Peyer's patch (tissue), 4 donors: ENCODE measurements at regions not wholly inside any gene's neighbourhood (a gene's known extent, or its start where the extent isn't known, plus 50 kb on each side); places are given as distances from the start of the nearest gene placed in this dataset.

ENCODE experiments used
- DNase-seq, 3 donors: peaks; one replicate each; pipeline ENCODE4 v3.0.0-alpha.2; 2017 to 2019
- H3K27ac ChIP-seq, 4 donors: fragments of 200-600 bp; sonication (generic); one replicate each; pipeline ENCODE4 v1.5.1; 2016 to 2019
- H3K27me3 ChIP-seq, 2 donors: fragments of 200-600 bp; sonication (generic); one replicate each; pipeline ENCODE4 v1.5.1; 2019
- H3K36me3 ChIP-seq, 3 donors: fragments of 200-600 bp; sonication (generic); one replicate each; pipeline ENCODE4 v1.5.1; 2016 to 2019
- H3K4me1 ChIP-seq, 4 donors: fragments of 200-600 bp; sonication (generic); one replicate each; pipeline ENCODE4 v1.5.1; 2016 to 2019
- H3K4me3 ChIP-seq, 4 donors: fragments of 200-600 bp; sonication (generic); 1 replicate in 3 of 4; 2 replicates in 1 of 4; pipeline ENCODE4 v1.5.1; 2016 to 2019; ENCODE audit warnings: mild to moderate bottlenecking in 1 of 4
- H3K9me3 ChIP-seq, 4 donors: fragments of 200-600 bp; sonication (generic); one replicate each; pipeline ENCODE4 v1.5.1; 2016 to 2019; ENCODE audit warnings: mild to moderate bottlenecking in 1 of 4
- POLR2A ChIP-seq, 2 donors: fragments of 450-650 bp; IDR thresholded peaks; one replicate each; pipeline ENCODE4 v1.5.1; 2017; ENCODE audit warnings: antibody characterized with exemption in 2 of 2, mild to moderate bottlenecking in 2 of 2, moderate library complexity in 2 of 2
- TF ChIP-seq, protein P1 (sequence below), 6 experiments: fragments of 450-650 bp in 4 of 6; fragments of 200-600 bp in 2 of 6; sonication (generic) in 1 of 6; IDR thresholded peaks; one replicate each; pipeline ENCODE4 v1.5.1; 2017 to 2019; ENCODE audit warnings: antibody characterized with exemption in 6 of 6, mild to moderate bottlenecking in 3 of 6, moderate library complexity in 1 of 6

DNA sequence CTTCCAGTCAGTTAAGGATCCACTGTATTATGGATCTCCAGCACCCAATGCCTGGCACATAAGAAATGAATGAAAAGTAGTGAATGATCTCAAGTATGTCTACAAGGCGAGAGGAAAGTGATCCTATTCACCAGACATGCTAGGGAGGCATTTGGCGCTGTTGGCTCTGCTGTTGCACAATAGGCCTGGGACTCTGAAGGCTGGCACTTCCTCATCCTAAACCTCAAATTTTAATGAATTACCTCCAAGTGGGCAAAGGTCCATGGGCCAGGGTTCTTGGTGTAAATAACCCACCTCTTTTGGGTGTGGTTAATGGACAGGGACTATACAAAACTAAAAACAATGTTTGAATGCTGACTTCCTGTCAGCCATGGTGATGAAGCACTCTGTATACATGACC is 173.4 kb upstream of the PZP start:
- Histone ChIP-seq H3K4me3 (no peak overlapping the region), H3K27ac (no peak overlapping the region), H3K27me3 (no peaks in the 10 kb centered on the region), H3K9me3 (no peaks in the 10 kb centered on the region), H3K4me1 (no peaks in the 10 kb centered on the region), H3K36me3 (no peaks in the 10 kb centered on the region)
- DNase-seq = no peak
- TF ChIP-seq POLR2A (IDR thresholded peaks at IDR 0.05) = no peak
- TF ChIP-seq, protein P1, sequence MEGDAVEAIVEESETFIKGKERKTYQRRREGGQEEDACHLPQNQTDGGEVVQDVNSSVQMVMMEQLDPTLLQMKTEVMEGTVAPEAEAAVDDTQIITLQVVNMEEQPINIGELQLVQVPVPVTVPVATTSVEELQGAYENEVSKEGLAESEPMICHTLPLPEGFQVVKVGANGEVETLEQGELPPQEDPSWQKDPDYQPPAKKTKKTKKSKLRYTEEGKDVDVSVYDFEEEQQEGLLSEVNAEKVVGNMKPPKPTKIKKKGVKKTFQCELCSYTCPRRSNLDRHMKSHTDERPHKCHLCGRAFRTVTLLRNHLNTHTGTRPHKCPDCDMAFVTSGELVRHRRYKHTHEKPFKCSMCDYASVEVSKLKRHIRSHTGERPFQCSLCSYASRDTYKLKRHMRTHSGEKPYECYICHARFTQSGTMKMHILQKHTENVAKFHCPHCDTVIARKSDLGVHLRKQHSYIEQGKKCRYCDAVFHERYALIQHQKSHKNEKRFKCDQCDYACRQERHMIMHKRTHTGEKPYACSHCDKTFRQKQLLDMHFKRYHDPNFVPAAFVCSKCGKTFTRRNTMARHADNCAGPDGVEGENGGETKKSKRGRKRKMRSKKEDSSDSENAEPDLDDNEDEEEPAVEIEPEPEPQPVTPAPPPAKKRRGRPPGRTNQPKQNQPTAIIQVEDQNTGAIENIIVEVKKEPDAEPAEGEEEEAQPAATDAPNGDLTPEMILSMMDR (IDR thresholded peaks at IDR 0.05) = no peak

DNA sequence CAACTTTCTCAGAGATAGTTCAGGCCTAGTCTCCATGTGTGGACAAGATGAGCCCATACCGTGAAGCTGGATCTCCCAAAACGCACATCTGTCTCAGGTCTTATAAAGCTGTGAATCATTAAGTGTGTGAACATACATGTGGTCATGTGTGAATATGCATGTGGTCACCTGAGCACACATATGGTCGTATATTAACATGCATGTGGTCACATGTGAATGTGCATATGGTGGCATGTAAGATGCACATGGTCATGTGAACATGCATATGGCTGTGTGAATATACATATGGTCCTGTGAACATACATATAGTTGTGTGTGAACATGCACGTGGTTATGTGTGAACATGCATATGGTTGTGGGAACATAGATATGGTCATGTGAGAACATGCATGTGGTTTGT is 172.5 kb upstream of the PZP start:
- H3K27ac ChIP-seq = no peak overlapping the region
- no peaks in the 10 kb centered on the region for H3K9me3 ChIP-seq
- no peaks in the 10 kb centered on the region for H3K36me3 ChIP-seq
- no peaks in the 10 kb centered on the region for H3K4me1 ChIP-seq
- no peaks in the 10 kb centered on the region for H3K27me3 ChIP-seq
- DNase-seq = no peak
- no peak overlapping the region for H3K4me3 ChIP-seq
- TF ChIP-seq POLR2A (IDR thresholded peaks at IDR 0.05) = no peak
- TF ChIP-seq, protein P1 (IDR thresholded peaks at IDR 0.05) = no peak

DNA sequence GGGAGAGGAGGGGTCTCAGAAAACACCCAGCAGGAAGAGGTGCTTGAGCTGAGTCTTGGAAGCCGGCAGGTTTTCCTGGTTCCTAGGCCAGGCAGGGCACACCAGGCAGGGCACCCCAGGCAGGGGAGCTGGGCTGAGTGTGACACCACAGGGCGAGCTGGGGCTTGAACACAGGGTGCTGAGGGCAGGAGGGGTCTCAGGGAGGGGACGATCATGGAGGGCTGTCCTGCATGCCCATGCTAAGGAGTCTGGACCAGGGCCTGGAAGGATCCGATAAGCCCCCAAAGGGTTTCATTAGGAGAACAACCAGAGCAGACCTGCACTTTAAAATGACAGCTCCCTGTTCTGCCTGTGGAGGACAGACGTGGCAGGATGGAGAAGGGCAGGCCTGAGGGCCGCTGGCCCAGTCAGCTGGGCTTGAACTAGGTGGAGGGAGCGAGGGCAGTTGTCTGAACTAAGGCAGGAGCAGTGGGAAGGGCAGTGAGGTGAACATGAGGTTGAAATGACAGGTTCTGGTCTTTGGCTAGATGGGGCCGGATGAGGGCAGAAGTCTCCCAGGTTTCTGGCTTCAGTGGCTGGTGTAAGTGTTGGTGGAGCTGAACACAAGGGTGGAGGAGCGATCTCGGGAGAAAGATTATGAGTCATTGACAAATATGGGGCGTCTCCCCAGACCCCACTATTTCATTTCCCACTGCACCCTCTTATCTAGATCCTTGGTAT is 171.0 kb upstream of the PZP start:
- DNase-seq = no peak
- no peak for TF ChIP-seq POLR2A (IDR thresholded peaks at IDR 0.05)
- TF ChIP-seq, protein P1 (IDR thresholded peaks at IDR 0.05) = no peak
- Histone ChIP-seq H3K36me3 (no peaks in the 10 kb centered on the region), H3K9me3 (no peaks in the 10 kb centered on the region), H3K27ac (no peak overlapping the region), H3K4me3 (no peak overlapping the region), H3K27me3 (no peaks in the 10 kb centered on the region), H3K4me1 (no peaks in the 10 kb centered on the region)

DNA sequence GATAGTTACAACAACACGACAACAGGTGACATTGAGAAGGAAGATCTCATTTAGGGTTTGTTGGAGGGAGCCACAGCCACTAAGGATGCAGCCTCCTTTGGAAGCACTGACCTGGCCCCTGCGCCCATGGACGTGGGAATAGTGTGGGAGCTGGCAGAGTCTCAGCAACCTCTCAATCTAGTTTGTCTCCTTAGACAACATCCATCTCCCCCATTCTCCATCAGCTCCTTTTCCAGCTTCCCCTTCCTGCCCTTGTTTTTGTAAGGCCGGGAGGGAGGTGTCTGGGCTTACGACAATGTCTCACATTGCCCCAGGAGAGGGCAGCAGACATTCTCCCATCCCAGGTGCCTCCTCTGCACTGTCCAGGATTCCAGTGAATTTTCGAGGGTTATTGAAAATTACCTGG is 170.2 kb upstream of the PZP start:
- no peak for TF ChIP-seq POLR2A (IDR thresholded peaks at IDR 0.05)
- TF ChIP-seq, protein P1 (IDR thresholded peaks at IDR 0.05) = peak in 4 of 6 experiments; percentile 11 to 44 (median 36)
- Histone ChIP-seq H3K9me3 (no peaks in the 10 kb centered on the region), H3K4me3 (no peak overlapping the region), H3K36me3 (no peaks in the 10 kb centered on the region), H3K27ac (no peak overlapping the region), H3K27me3 (no peaks in the 10 kb centered on the region), H3K4me1 (no peaks in the 10 kb centered on the region)
- DNase-seq = no peak

DNA sequence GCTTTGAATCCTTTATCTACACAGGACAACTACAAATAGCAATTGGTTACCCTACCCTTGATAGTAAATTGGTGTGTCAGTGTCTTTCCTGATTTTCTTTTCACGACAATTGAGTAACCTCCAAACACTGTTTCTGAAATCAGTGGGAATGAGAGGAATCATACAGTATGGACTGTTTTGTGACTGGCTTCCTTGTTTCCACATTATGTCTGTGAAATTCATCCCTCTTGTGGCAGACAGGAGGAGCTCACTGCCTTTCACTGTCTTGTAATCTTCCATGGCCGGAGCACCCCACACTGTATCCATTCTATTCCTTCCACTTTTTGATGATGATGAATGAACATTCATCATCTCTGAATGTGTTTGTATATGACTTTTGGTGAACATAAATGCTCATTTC is 164.0 kb upstream of the PZP start:
- Histone ChIP-seq H3K4me3 (no peak overlapping the region), H3K4me1 (no peaks in the 10 kb centered on the region), H3K27me3 (no peaks in the 10 kb centered on the region), H3K27ac (no peak overlapping the region), H3K9me3 (no peaks in the 10 kb centered on the region), H3K36me3 (no peaks in the 10 kb centered on the region)
- no peak for DNase-seq
- TF ChIP-seq POLR2A (IDR thresholded peaks at IDR 0.05) = no peak
- TF ChIP-seq, protein P1 (IDR thresholded peaks at IDR 0.05) = peak in 3 of 6 experiments; percentile 26 to 45 (median 41)
